GM12874 (cell line): ENCODE measurements at regions not wholly inside any gene's neighbourhood (a gene's known extent, or its start where the extent isn't known, plus 50 kb on each side); places are given as distances from the start of the nearest gene placed in this dataset.

Experiments
- CTCF ChIP-seq: IDR thresholded peaks from 2 replicates; pipeline ENCODE4 v1.5.1; 2011; ENCODE audit warnings: low read depth, mild to moderate bottlenecking, control low read depth, low read length, moderate library complexity; ENCODE audit not compliant: insufficient read depth

- no peak for TF ChIP-seq CTCF
Observed at GRCh38 chr20:60976913-60977312, 275.1 kb upstream of the CDH4 start.

GRCh38 chr20:60977901-60978300, 274.2 kb upstream of the CDH4 start:
- no peak for TF ChIP-seq CTCF

GRCh38 chr20:60984666-60985065, 267.4 kb upstream of the CDH4 start:
- no peak for TF ChIP-seq CTCF

GRCh38 chr20:60986506-60987156, 265.4 kb upstream of the CDH4 start:
- TF ChIP-seq CTCF: no peak

GRCh38 chr20:60990061-60990460, 262.0 kb upstream of the CDH4 start:
- no peak for TF ChIP-seq CTCF

GRCh38 chr20:60990643-60991042, 261.4 kb upstream of the CDH4 start:
- TF ChIP-seq CTCF: no peak

GRCh38 chr20:60993433-60994044, 258.5 kb upstream of the CDH4 start:
- TF ChIP-seq CTCF: no peak
